SK-N-SH treated with all-trans-retinoic acid at 6 μM for 48 hours (cell line): ENCODE measurements at regions not wholly inside any gene's neighbourhood (a gene's known extent, or its start where the extent isn't known, plus 50 kb on each side); places are given as distances from the start of the nearest gene placed in this dataset.
"Not testable (repeated sequence)": the region's sequence is repeated elsewhere in the genome, so short reads cannot be mapped to it uniquely, and the experiment has no call there.

Experiments
- BACH2 ChIP-seq: fragments of 250-450 bp; sonication (Bioruptor Pico); IDR thresholded peaks from 2 replicates; pipeline ENCODE4 v1.9.0; 2021; ENCODE audit warnings: mild to moderate bottlenecking, borderline replicate concordance
- RARB ChIP-seq: fragments of 250-450 bp; sonication (Bioruptor Pico); IDR thresholded peaks from 2 replicates; pipeline ENCODE4 v1.8.0; 2021; ENCODE audit warnings: mild to moderate bottlenecking, moderate library complexity
- TCF4 ChIP-seq: fragments of 250-450 bp; sonication (Bioruptor Pico); IDR thresholded peaks from 2 replicates; pipeline ENCODE4 v1.8.0; 2021; ENCODE audit warnings: mild to moderate bottlenecking, moderate library complexity, borderline replicate concordance
- ZNF70 ChIP-seq: fragments of 450-650 bp; formaldehyde crosslinking; IDR thresholded peaks from 2 replicates; pipeline ENCODE4 v1.5.0; 2020; ENCODE audit warnings: mild to moderate bottlenecking, moderate library complexity
- TF ChIP-seq, protein P1 (sequence below): fragments of 250-450 bp; sonication (Bioruptor Pico); IDR thresholded peaks from 2 replicates; pipeline ENCODE4 v1.8.0; 2020; ENCODE audit warnings: mild to moderate bottlenecking, moderate library complexity, borderline replicate concordance

DNA sequence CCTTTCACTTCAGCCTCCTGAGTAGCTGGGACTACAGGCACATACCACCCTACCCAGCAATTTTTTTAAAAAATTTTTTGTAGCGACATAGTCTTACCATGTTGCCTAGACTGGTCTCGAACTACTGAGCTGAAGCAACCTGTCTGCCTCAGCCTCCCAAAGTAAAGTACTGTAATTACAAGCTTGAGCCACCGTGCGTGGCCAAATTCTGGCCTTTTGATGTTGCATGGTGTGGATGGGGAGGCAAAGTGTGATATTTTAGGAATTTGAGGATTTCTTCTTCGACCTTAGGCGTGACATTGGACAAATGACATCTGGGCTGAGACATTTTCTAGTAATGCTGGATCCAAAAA, 81.8 kb downstream of the SYT15B start:
- not testable (repeated sequence) for TF ChIP-seq TCF4, RARB, ZNF70, BACH2 (CRISPR knock-in tag)
- TF ChIP-seq, protein P1, sequence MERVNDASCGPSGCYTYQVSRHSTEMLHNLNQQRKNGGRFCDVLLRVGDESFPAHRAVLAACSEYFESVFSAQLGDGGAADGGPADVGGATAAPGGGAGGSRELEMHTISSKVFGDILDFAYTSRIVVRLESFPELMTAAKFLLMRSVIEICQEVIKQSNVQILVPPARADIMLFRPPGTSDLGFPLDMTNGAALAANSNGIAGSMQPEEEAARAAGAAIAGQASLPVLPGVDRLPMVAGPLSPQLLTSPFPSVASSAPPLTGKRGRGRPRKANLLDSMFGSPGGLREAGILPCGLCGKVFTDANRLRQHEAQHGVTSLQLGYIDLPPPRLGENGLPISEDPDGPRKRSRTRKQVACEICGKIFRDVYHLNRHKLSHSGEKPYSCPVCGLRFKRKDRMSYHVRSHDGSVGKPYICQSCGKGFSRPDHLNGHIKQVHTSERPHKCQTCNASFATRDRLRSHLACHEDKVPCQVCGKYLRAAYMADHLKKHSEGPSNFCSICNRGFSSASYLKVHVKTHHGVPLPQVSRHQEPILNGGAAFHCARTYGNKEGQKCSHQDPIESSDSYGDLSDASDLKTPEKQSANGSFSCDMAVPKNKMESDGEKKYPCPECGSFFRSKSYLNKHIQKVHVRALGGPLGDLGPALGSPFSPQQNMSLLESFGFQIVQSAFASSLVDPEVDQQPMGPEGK (CRISPR knock-in tag), result not testable (repeated sequence)
